SK-N-SH (cell line): ENCODE measurements at regions not wholly inside any gene's neighbourhood (a gene's known extent, or its start where the extent isn't known, plus 50 kb on each side); places are given as distances from the start of the nearest gene placed in this dataset.
A peak's percentile ranks its signal among the peaks of the same experiment; 100 is the strongest.

ENCODE experiments used
- EP300 ChIP-seq, 2 experiments: IDR thresholded peaks; 2 replicates each; pipeline versions ENCODE4 v1.4.0 to v1.6.1; 2012; ENCODE audit warnings: borderline replicate concordance in 1 of 2, low read depth in 1 of 2, low read length in 1 of 2
- FOXJ3 ChIP-seq: sonication (generic); formaldehyde crosslinking; IDR thresholded peaks from 2 replicates; pipeline ENCODE4 v1.5.1; 2020; ENCODE audit warnings: mild to moderate bottlenecking, missing genetic modification reagents
- MXI1 ChIP-seq: IDR thresholded peaks from 2 replicates; pipeline ENCODE4 v1.6.1; 2012; ENCODE audit warnings: mild to moderate bottlenecking, low read depth, low read length, improper control_type of control experiment
- POLR2AphosphoS5 ChIP-seq: IDR thresholded peaks from 2 replicates; pipeline ENCODE4 v1.6.1; 2012; ENCODE audit warnings: low read depth, low read length
- RAD21 ChIP-seq: IDR thresholded peaks from 2 replicates; pipeline ENCODE4 v1.6.1; 2012; ENCODE audit warnings: mild to moderate bottlenecking, low read length
- RCOR1 ChIP-seq: fragments of 150-350 bp; IDR thresholded peaks from 2 replicates; pipeline ENCODE4 v1.6.1; 2017; ENCODE audit warnings: antibody characterized with exemption, low read length
- TF ChIP-seq, protein P1 (sequence below): fragments of 200-600 bp; sonication (generic); IDR thresholded peaks from 2 replicates; pipeline ENCODE4 v1.6.1; 2017; ENCODE audit warnings: antibody characterized with exemption, mild to moderate bottlenecking, moderate library complexity
- TF ChIP-seq, protein P2 (sequence below): IDR thresholded peaks from 2 replicates; pipeline ENCODE4 v1.4.0; 2012; ENCODE audit warnings: low read depth
- TF ChIP-seq, protein P3 (sequence below): IDR thresholded peaks from 2 replicates; pipeline ENCODE4 v1.4.0; 2012; ENCODE audit warnings: low read depth, borderline replicate concordance

DNA sequence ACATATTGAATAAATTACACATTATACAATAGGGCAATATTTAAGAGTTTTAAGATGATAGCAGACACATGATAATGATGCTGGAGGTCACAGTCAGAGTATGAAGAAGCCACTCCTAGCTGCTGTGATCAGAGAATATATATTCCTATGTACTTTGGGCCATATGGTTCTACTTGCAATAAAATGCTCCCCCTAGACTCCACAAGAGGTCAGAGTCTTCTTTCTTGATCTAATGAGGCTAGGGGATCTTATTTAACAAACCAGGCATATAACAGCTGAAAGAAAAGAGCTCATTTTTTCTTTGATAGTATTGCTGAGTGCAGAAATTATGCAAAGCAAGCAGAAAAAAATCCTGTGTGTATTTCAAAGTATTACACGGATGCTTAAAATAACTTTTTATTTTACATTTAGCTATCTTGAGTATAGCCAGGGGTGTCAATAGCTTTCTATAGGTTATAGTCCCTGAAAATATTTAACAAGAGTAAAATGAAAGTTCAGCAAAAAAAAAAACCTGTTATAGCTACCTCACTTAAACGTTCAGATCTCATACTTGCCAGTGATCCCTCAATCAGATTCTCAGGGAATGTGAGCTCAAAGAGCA, 748.7 kb upstream of the CHAC2 start:
- TF ChIP-seq EP300 (IDR thresholded peaks at IDR 0.05; ENCODE audit: borderline replicate concordance in 1 of 2, low read depth in 1 of 2, low read length in 1 of 2) (no peak), RCOR1 (no peak), POLR2AphosphoS5 (no peak), FOXJ3 (no peak), MXI1 (no peak), RAD21 (no peak)
- TF ChIP-seq, protein P1, sequence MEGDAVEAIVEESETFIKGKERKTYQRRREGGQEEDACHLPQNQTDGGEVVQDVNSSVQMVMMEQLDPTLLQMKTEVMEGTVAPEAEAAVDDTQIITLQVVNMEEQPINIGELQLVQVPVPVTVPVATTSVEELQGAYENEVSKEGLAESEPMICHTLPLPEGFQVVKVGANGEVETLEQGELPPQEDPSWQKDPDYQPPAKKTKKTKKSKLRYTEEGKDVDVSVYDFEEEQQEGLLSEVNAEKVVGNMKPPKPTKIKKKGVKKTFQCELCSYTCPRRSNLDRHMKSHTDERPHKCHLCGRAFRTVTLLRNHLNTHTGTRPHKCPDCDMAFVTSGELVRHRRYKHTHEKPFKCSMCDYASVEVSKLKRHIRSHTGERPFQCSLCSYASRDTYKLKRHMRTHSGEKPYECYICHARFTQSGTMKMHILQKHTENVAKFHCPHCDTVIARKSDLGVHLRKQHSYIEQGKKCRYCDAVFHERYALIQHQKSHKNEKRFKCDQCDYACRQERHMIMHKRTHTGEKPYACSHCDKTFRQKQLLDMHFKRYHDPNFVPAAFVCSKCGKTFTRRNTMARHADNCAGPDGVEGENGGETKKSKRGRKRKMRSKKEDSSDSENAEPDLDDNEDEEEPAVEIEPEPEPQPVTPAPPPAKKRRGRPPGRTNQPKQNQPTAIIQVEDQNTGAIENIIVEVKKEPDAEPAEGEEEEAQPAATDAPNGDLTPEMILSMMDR = peak; percentile 31
- TF ChIP-seq, protein P2, sequence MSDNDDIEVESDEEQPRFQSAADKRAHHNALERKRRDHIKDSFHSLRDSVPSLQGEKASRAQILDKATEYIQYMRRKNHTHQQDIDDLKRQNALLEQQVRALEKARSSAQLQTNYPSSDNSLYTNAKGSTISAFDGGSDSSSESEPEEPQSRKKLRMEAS = no peak
- TF ChIP-seq, protein P3, sequence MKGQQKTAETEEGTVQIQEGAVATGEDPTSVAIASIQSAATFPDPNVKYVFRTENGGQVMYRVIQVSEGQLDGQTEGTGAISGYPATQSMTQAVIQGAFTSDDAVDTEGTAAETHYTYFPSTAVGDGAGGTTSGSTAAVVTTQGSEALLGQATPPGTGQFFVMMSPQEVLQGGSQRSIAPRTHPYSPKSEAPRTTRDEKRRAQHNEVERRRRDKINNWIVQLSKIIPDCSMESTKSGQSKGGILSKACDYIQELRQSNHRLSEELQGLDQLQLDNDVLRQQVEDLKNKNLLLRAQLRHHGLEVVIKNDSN = no peak
